ENCODE measurements at regions not wholly inside any gene's neighbourhood (a gene's known extent, or its start where the extent isn't known, plus 50 kb on each side); places are given as distances from the start of the nearest gene placed in this dataset.

DNA sequence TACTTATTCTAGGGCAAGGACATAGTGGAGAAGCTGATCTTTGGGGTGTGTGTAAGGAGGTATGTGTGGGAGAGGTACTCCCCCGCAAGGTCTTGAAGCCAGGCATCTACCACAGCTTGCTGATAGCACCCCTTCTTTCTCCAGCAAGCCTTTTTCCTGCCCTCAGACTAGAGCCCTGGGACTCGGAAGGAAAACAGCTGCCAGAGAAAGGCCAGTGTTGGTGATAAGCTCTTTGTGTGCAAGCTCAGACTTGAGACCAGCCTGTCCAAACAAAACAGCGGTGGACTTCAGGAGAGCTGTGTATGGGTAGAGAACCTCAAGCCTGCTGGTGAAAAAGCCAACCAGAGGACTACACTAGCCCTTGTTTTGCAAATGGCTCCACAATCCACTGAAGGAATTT lies 1028.6 kb downstream of the MCTP2 start:
- TF ChIP-seq BCL6 (CRISPR knock-in tag; IDR thresholded peaks at IDR 0.05) (no peak), TARDBP (CRISPR knock-in tag; IDR thresholded peaks at IDR 0.05) (no peak), ZBTB26 (CRISPR knock-in tag; IDR thresholded peaks at IDR 0.05; ENCODE audit: borderline replicate concordance) (no peak), YY1 (IDR thresholded peaks at IDR 0.05; ENCODE audit: insufficient read depth, insufficient replicate concordance, low read depth, low read length) (no peak), ARNTL (CRISPR knock-in tag; IDR thresholded peaks at IDR 0.05) (no peak), CBFB (CRISPR knock-in tag; IDR thresholded peaks at IDR 0.05) (no peak)
